ENCODE measurements at regions not wholly inside any gene's neighbourhood (a gene's known extent, or its start where the extent isn't known, plus 50 kb on each side); places are given as distances from the start of the nearest gene placed in this dataset.

DNA sequence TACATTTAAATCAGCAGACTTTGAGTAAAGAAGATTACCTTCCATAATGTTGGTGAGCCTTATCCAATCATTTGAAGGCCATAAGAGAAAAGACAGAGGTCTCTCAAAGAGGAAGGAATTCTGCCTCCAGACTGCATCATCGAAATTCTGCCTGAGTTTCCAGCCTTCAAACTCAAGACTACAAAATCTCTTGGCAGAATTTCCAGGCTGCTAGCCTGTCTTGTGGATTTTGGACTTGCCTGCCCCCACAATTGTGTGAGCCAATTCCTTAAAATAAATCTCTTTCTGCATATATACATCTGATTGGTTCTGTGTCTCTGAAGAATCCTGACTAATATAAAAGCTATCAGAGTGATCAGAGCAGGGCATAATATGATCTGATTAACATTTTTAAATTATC lies 216.6 kb upstream of the CPHXL start:
- Histone ChIP-seq H3K27ac (peak overlapping the region; percentile 78), H3K9me2 (replicated peaks; ENCODE audit: insufficient read depth) (no peaks in the 10 kb centered on the region), H4K20me1 (ENCODE audit: insufficient read depth, poor library complexity, severe bottlenecking) (no peaks in the 10 kb centered on the region), H3K9me3 (ENCODE audit: low read depth) (no peaks in the 10 kb centered on the region), H3K27me3 (no peaks in the 10 kb centered on the region), H3K4me1 (ENCODE audit: insufficient read depth) (peaks cover 30% of the 10 kb centered on the region), H2AFZ (peak overlapping the region; percentile 13), H3K4me3 (no peak overlapping the region), H3K79me2 (no peaks in the 10 kb centered on the region), H3K4me2 (no peak overlapping the region), H3K36me3 (replicated peaks; ENCODE audit: insufficient read depth, low read depth) (no peaks in the 10 kb centered on the region)
- DNase-seq (ENCODE audit: low spot score), result no peak
- 90% methylated on average over 1 of the region's 1 CpG for WGBS (ENCODE audit: low lambda C conversion rate, missing lambda C conversion rate)
- no peak for TF ChIP-seq EZH2phosphoT487 (IDR thresholded peaks at IDR 0.05; ENCODE audit: low read depth, severe bottlenecking, unreplicated experiment)
- TF ChIP-seq EZH2 (IDR thresholded peaks at IDR 0.05; ENCODE audit: borderline replicate concordance), result no peak
- TF ChIP-seq, protein P1, sequence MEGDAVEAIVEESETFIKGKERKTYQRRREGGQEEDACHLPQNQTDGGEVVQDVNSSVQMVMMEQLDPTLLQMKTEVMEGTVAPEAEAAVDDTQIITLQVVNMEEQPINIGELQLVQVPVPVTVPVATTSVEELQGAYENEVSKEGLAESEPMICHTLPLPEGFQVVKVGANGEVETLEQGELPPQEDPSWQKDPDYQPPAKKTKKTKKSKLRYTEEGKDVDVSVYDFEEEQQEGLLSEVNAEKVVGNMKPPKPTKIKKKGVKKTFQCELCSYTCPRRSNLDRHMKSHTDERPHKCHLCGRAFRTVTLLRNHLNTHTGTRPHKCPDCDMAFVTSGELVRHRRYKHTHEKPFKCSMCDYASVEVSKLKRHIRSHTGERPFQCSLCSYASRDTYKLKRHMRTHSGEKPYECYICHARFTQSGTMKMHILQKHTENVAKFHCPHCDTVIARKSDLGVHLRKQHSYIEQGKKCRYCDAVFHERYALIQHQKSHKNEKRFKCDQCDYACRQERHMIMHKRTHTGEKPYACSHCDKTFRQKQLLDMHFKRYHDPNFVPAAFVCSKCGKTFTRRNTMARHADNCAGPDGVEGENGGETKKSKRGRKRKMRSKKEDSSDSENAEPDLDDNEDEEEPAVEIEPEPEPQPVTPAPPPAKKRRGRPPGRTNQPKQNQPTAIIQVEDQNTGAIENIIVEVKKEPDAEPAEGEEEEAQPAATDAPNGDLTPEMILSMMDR (IDR thresholded peaks at IDR 0.05; ENCODE audit: poor library complexity), result no peak

DNA sequence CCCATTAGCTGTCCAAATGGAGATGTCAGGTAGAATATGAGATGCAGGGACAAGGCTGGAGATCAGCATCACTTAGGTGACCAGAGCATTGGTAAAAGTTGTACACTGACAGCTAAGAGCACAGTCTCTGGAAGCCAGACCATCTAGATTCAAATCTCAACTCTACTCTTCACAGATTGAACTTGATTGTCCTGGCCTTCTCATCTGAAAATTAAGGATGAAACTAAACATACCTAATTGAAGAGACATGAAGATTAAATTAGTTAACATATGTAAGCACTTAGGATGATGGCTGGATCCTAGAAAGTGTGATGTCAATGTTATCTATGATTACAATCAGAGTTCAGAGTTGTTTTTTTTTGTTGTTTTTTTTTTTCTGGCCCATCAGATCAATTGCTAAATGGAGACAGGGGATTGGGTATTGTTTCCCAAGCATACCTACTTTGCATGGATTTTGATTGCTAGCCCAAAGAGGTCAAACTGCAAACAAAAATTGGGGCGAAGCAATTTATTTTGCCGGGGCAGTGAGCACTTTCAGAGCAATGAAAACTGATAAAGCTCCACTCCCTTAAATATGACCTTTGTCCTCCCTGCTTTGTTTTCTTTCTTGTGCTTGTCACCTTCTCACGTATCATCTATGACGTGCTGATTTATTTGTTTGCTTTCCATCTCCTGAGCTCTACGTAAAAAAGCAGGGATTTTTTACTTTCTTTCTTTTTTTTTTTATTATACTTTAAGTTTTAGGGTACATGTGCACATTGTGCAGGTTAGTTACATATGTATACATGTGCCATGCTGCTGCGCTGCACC lies 217.6 kb upstream of the CPHXL start:
- peak overlapping the region; percentile 78 for H3K27ac ChIP-seq
- TF ChIP-seq EZH2 (IDR thresholded peaks at IDR 0.05; ENCODE audit: borderline replicate concordance) (no peak), EZH2phosphoT487 (IDR thresholded peaks at IDR 0.05; ENCODE audit: low read depth, severe bottlenecking, unreplicated experiment) (no peak)
- TF ChIP-seq, protein P1 (IDR thresholded peaks at IDR 0.05; ENCODE audit: poor library complexity), result no peak

DNA sequence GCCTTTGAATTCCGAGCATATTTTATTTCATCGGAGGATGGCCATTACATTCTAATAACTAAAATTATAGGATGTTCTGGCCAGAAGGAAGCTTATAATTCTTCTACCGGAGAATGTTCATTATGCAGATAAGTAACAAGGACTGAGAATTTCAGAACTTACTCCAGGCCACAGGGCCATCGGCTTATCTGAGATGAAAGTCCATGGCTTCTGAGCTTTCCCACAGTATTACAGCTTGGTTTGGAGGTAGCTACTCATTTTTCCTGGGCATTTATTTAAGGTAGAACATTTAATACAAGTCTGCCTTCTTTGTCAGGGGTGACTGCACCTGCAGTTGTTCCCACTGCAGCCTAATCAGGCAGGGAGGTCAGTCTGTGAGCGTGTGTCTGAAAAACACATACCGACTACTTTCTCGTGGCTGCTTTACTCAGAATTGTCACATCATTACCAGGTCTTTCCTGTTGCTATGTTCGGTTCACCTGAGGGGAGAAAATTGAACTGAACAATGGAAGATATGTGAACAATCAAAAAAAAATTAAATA lies 219.7 kb upstream of the CPHXL start:
- H2AFZ ChIP-seq, result no peak overlapping the region
- no peaks in the 10 kb centered on the region for H4K20me1 ChIP-seq (ENCODE audit: insufficient read depth, poor library complexity, severe bottlenecking)
- peaks cover 30% of the 10 kb centered on the region for H3K4me1 ChIP-seq (ENCODE audit: insufficient read depth)
- no peaks in the 10 kb centered on the region for H3K79me2 ChIP-seq
- no peak overlapping the region for H3K4me3 ChIP-seq
- H3K9me3 ChIP-seq (ENCODE audit: low read depth), result no peaks in the 10 kb centered on the region
- H3K9me2 ChIP-seq (replicated peaks; ENCODE audit: insufficient read depth), result no peaks in the 10 kb centered on the region
- H3K36me3 ChIP-seq (replicated peaks; ENCODE audit: insufficient read depth, low read depth), result no peaks in the 10 kb centered on the region
- WGBS (ENCODE audit: low lambda C conversion rate, missing lambda C conversion rate), result 75% methylated on average over 8 of the region's 8 CpGs
- no peaks in the 10 kb centered on the region for H3K27me3 ChIP-seq
- H3K27ac ChIP-seq, result peak overlapping the region; percentile 89
- TF ChIP-seq, protein P1 (IDR thresholded peaks at IDR 0.05; ENCODE audit: poor library complexity), result no peak
- TF ChIP-seq EZH2 (IDR thresholded peaks at IDR 0.05; ENCODE audit: borderline replicate concordance) (no peak), EZH2phosphoT487 (IDR thresholded peaks at IDR 0.05; ENCODE audit: low read depth, severe bottlenecking, unreplicated experiment) (no peak)
- DNase-seq (ENCODE audit: low spot score), result no peak
- no peak overlapping the region for H3K4me2 ChIP-seq

More for the DNA sequence above, 217.6 kb upstream of the CPHXL start:
- Histone ChIP-seq H3K9me2 (replicated peaks; ENCODE audit: insufficient read depth) (no peaks in the 10 kb centered on the region), H3K36me3 (replicated peaks; ENCODE audit: insufficient read depth, low read depth) (no peaks in the 10 kb centered on the region), H3K79me2 (no peaks in the 10 kb centered on the region), H3K27me3 (no peaks in the 10 kb centered on the region), H3K4me1 (ENCODE audit: insufficient read depth) (peaks cover 30% of the 10 kb centered on the region), H3K9me3 (ENCODE audit: low read depth) (no peaks in the 10 kb centered on the region), H3K4me2 (no peak overlapping the region), H4K20me1 (ENCODE audit: insufficient read depth, poor library complexity, severe bottlenecking) (no peaks in the 10 kb centered on the region), H2AFZ (no peak overlapping the region), H3K4me3 (no peak overlapping the region)
- DNase-seq (ENCODE audit: low spot score), result peak; percentile 53
- WGBS (ENCODE audit: low lambda C conversion rate, missing lambda C conversion rate), result 39% methylated on average over 6 of the region's 6 CpGs

All from hepatocyte (in vitro differentiated cells).